Suprapubic skin (tissue), 4 donors: ENCODE measurements at regions not wholly inside any gene's neighbourhood (a gene's known extent, or its start where the extent isn't known, plus 50 kb on each side); places are given as distances from the start of the nearest gene placed in this dataset.

Experiments used
- DNase-seq, 2 donors: peaks; one replicate each; pipeline ENCODE4 v3.0.0-alpha.2; 2019; ENCODE audit warnings: low spot score in 2 of 2
- H3K27ac ChIP-seq: fragments of 200-600 bp; sonication (generic); one replicate; pipeline ENCODE4 v1.5.1; 2019
- H3K27me3 ChIP-seq: fragments of 200-600 bp; sonication (generic); one replicate; pipeline ENCODE4 v1.5.1; 2019
- H3K36me3 ChIP-seq: fragments of 200-600 bp; sonication (generic); one replicate; pipeline ENCODE4 v1.5.1; 2019
- H3K4me1 ChIP-seq: fragments of 200-600 bp; sonication (generic); one replicate; pipeline ENCODE4 v1.5.1; 2019
- H3K4me3 ChIP-seq: fragments of 200-600 bp; sonication (generic); one replicate; pipeline ENCODE4 v1.5.1; 2019; ENCODE audit warnings: mild to moderate bottlenecking
- H3K9me3 ChIP-seq: fragments of 200-600 bp; sonication (generic); one replicate; pipeline ENCODE4 v1.5.1; 2019
- CTCF ChIP-seq, 2 donors: fragments of 200-600 bp in 1 of 2; fragments of 450-650 bp in 1 of 2; sonication (generic) in 1 of 2; IDR thresholded peaks; one replicate each; pipeline ENCODE4 v1.5.1; 2016 to 2019; ENCODE audit warnings: antibody characterized with exemption in 2 of 2, mild to moderate bottlenecking in 1 of 2, moderate library complexity in 1 of 2
- EP300 ChIP-seq: sonication (generic); formaldehyde crosslinking; IDR thresholded peaks from one replicate; pipeline ENCODE4 v1.6.1; 2017; ENCODE audit warnings: antibody characterized with exemption
- POLR2A ChIP-seq, 2 donors: fragments of 450-650 bp; IDR thresholded peaks; one replicate each; pipeline ENCODE4 v1.6.1; 2017; ENCODE audit warnings: antibody characterized with exemption in 2 of 2, mild to moderate bottlenecking in 2 of 2, moderate library complexity in 2 of 2
- POLR2AphosphoS5 ChIP-seq, 3 donors: sonication (generic); formaldehyde crosslinking; IDR thresholded peaks; one replicate each; pipeline ENCODE4 v1.6.1; 2017; ENCODE audit warnings: antibody characterized with exemption in 3 of 3
- WGBS: methylation state at CpG from one replicate; pipeline ENCODE4 v1.1.5; 2018; 5-methylcytosine and 5-hydroxymethylcytosine counted together

DNA sequence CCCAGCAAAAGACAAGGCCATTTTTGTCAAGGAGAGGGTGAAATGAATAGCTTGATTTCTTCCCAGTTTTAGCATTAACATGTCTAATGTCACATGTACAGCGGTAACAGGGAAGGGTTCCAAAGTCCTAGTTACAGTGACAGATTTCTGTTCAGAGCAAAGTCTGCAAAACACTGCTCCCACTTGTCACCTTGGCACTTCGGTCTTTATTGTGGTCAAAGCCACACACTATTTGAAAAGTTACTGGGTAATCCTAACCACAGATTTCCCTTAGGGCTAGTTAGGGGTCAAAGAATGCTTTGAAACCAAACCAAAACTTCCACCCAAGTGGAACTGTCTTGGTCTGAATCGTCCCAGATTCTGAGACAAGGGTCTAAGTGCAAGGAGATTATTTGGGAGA lies 455.6 kb downstream of the HS3ST3B1 start:
- H3K4me3 ChIP-seq: no peak overlapping the region
- TF ChIP-seq EP300: no peak
- TF ChIP-seq CTCF (IDR thresholded peaks at IDR 0.05): no peak
- H3K27me3 ChIP-seq: no peaks in the 10 kb centered on the region
- H3K36me3 ChIP-seq: no peaks in the 10 kb centered on the region
- DNase-seq: no peak
- no peaks in the 10 kb centered on the region for H3K9me3 ChIP-seq
- no peak overlapping the region for H3K27ac ChIP-seq
- no peaks in the 10 kb centered on the region for H3K4me1 ChIP-seq
- 56% methylated on average over 3 of the region's 3 CpGs for WGBS

- TF ChIP-seq EP300 (no peak), POLR2A (IDR thresholded peaks at IDR 0.05) (no peak), CTCF (IDR thresholded peaks at IDR 0.05) (no peak), POLR2AphosphoS5 (IDR thresholded peaks at IDR 0.05) (no peak)
- Histone ChIP-seq H3K4me1 (no peaks in the 10 kb centered on the region), H3K9me3 (no peaks in the 10 kb centered on the region), H3K27me3 (peaks cover 4% of the 10 kb centered on the region), H3K27ac (no peak overlapping the region), H3K4me3 (no peak overlapping the region), H3K36me3 (no peaks in the 10 kb centered on the region)
- no peak for DNase-seq
- 31% methylated on average over 1 of the region's 1 CpG for WGBS
These were observed 454.1 kb downstream of the HS3ST3B1 start for GRCh38 chr17:14755002-14755401.

- Histone ChIP-seq H3K36me3 (no peaks in the 10 kb centered on the region), H3K4me1 (no peaks in the 10 kb centered on the region), H3K9me3 (no peaks in the 10 kb centered on the region), H3K4me3 (no peak overlapping the region), H3K27me3 (peaks cover 4% of the 10 kb centered on the region), H3K27ac (no peak overlapping the region)
- TF ChIP-seq EP300 (no peak), CTCF (IDR thresholded peaks at IDR 0.05) (no peak), POLR2A (IDR thresholded peaks at IDR 0.05) (no peak), POLR2AphosphoS5 (IDR thresholded peaks at IDR 0.05) (no peak)
- 94% methylated on average over 6 of the region's 6 CpGs for WGBS
- no peak for DNase-seq
These were observed 452.5 kb downstream of the HS3ST3B1 start for GRCh38 chr17:14753383-14753782.

- Histone ChIP-seq H3K36me3 (no peaks in the 10 kb centered on the region), H3K27me3 (peaks cover 4% of the 10 kb centered on the region), H3K27ac (no peak overlapping the region), H3K4me1 (no peaks in the 10 kb centered on the region), H3K9me3 (no peaks in the 10 kb centered on the region), H3K4me3 (no peak overlapping the region)
- 66% methylated on average over 2 of the region's 2 CpGs for WGBS
- no peak for TF ChIP-seq CTCF (IDR thresholded peaks at IDR 0.05)
- no peak for TF ChIP-seq EP300
- no peak for TF ChIP-seq POLR2A (IDR thresholded peaks at IDR 0.05)
- TF ChIP-seq POLR2AphosphoS5 (IDR thresholded peaks at IDR 0.05): no peak
- no peak for DNase-seq
These were observed 451.1 kb downstream of the HS3ST3B1 start for GRCh38 chr17:14752011-14752410.

- no peak overlapping the region for H3K27ac ChIP-seq
- 94% methylated on average over 2 of the region's 5 CpGs for WGBS
- no peak for TF ChIP-seq EP300
- TF ChIP-seq POLR2AphosphoS5 (IDR thresholded peaks at IDR 0.05): no peak
- H3K36me3 ChIP-seq: no peaks in the 10 kb centered on the region
- no peak overlapping the region for H3K4me3 ChIP-seq
- no peak for DNase-seq
- no peaks in the 10 kb centered on the region for H3K9me3 ChIP-seq
- H3K4me1 ChIP-seq: no peaks in the 10 kb centered on the region
- peaks cover 4% of the 10 kb centered on the region for H3K27me3 ChIP-seq
These were observed 450.0 kb downstream of the HS3ST3B1 start for GRCh38 chr17:14750866-14751265.

GRCh38 chr17:14749269-14749668 lies 448.4 kb downstream of the HS3ST3B1 start:
- Histone ChIP-seq H3K27ac (no peak overlapping the region), H3K27me3 (peaks cover 4% of the 10 kb centered on the region), H3K4me3 (no peak overlapping the region), H3K4me1 (no peaks in the 10 kb centered on the region), H3K36me3 (no peaks in the 10 kb centered on the region), H3K9me3 (no peaks in the 10 kb centered on the region)
- TF ChIP-seq EP300 (no peak), CTCF (IDR thresholded peaks at IDR 0.05) (no peak), POLR2AphosphoS5 (IDR thresholded peaks at IDR 0.05) (no peak), POLR2A (IDR thresholded peaks at IDR 0.05) (no peak)
- DNase-seq: no peak
- 90% methylated on average over 4 of the region's 4 CpGs for WGBS
